ENCODE measurements at regions not wholly inside any gene's neighbourhood (a gene's known extent, or its start where the extent isn't known, plus 50 kb on each side); places are given as distances from the start of the nearest gene placed in this dataset.
A peak's percentile ranks its signal among the peaks of the same experiment; 100 is the strongest.

GRCh38 chr3:137610723-137611122 is 153.4 kb upstream of the SOX14 start:
- Histone ChIP-seq H3K36me3 (ENCODE audit: insufficient read depth, low read length) (no peaks in the 10 kb centered on the region), H3K4me3 (no peak overlapping the region), H3K9me3 (ENCODE audit: low read depth, low read length) (no peaks in the 10 kb centered on the region), H3K9ac (ENCODE audit: insufficient read length) (no peak overlapping the region), H3K27ac (no peak overlapping the region)
- DNase-seq (ENCODE audit: low read depth, low spot score): no peak
- TF ChIP-seq POLR2AphosphoS5 (IDR thresholded peaks at IDR 0.05; ENCODE audit: borderline replicate concordance, low read depth, low read length) (no peak), FOXP2 (optimal IDR thresholded peaks at IDR 0.05; ENCODE audit: control extremely low read depth, extremely low read length, insufficient read depth) (no peak), EZH2 (IDR thresholded peaks at IDR 0.05) (no peak)

- TF ChIP-seq FOXP2 (optimal IDR thresholded peaks at IDR 0.05; ENCODE audit: control extremely low read depth, extremely low read length, insufficient read depth): no peak
- TF ChIP-seq POLR2AphosphoS5 (IDR thresholded peaks at IDR 0.05; ENCODE audit: borderline replicate concordance, low read depth, low read length): no peak
- no peak for TF ChIP-seq EZH2 (IDR thresholded peaks at IDR 0.05)
- no peaks in the 10 kb centered on the region for H3K9me3 ChIP-seq (ENCODE audit: low read depth, low read length)
- H3K36me3 ChIP-seq (ENCODE audit: insufficient read depth, low read length): no peaks in the 10 kb centered on the region
- no peak overlapping the region for H3K9ac ChIP-seq (ENCODE audit: insufficient read length)
- H3K27ac ChIP-seq: no peak overlapping the region
- DNase-seq (ENCODE audit: low read depth, low spot score): no peak
- no peak overlapping the region for H3K4me3 ChIP-seq
These were observed 151.8 kb upstream of the SOX14 start for GRCh38 chr3:137612291-137612690.

- DNase-seq (ENCODE audit: low read depth, low spot score): no peak
- H3K36me3 ChIP-seq (ENCODE audit: insufficient read depth, low read length): no peaks in the 10 kb centered on the region
- no peak overlapping the region for H3K4me3 ChIP-seq
- no peak overlapping the region for H3K9ac ChIP-seq (ENCODE audit: insufficient read length)
- no peaks in the 10 kb centered on the region for H3K9me3 ChIP-seq (ENCODE audit: low read depth, low read length)
- TF ChIP-seq EZH2 (IDR thresholded peaks at IDR 0.05): no peak
- TF ChIP-seq FOXP2 (optimal IDR thresholded peaks at IDR 0.05; ENCODE audit: control extremely low read depth, extremely low read length, insufficient read depth): no peak
- no peak for TF ChIP-seq POLR2AphosphoS5 (IDR thresholded peaks at IDR 0.05; ENCODE audit: borderline replicate concordance, low read depth, low read length)
- no peak overlapping the region for H3K27ac ChIP-seq
These were observed 148.3 kb upstream of the SOX14 start for GRCh38 chr3:137615659-137616418.

- H3K9me3 ChIP-seq (ENCODE audit: low read depth, low read length): no peaks in the 10 kb centered on the region
- no peak overlapping the region for H3K9ac ChIP-seq (ENCODE audit: insufficient read length)
- no peaks in the 10 kb centered on the region for H3K36me3 ChIP-seq (ENCODE audit: insufficient read depth, low read length)
- TF ChIP-seq EZH2 (IDR thresholded peaks at IDR 0.05) (peak; percentile 54), POLR2AphosphoS5 (IDR thresholded peaks at IDR 0.05; ENCODE audit: borderline replicate concordance, low read depth, low read length) (no peak), FOXP2 (optimal IDR thresholded peaks at IDR 0.05; ENCODE audit: control extremely low read depth, extremely low read length, insufficient read depth) (no peak)
- no peak for DNase-seq (ENCODE audit: low read depth, low spot score)
- H3K27ac ChIP-seq: no peak overlapping the region
- H3K4me3 ChIP-seq: no peak overlapping the region
These were observed 122.0 kb upstream of the SOX14 start for GRCh38 chr3:137641879-137642704.

- TF ChIP-seq FOXP2 (optimal IDR thresholded peaks at IDR 0.05; ENCODE audit: control extremely low read depth, extremely low read length, insufficient read depth) (no peak), EZH2 (IDR thresholded peaks at IDR 0.05) (no peak), POLR2AphosphoS5 (IDR thresholded peaks at IDR 0.05; ENCODE audit: borderline replicate concordance, low read depth, low read length) (no peak)
- H3K4me3 ChIP-seq: no peak overlapping the region
- H3K27ac ChIP-seq: no peak overlapping the region
- H3K36me3 ChIP-seq (ENCODE audit: insufficient read depth, low read length): no peaks in the 10 kb centered on the region
- H3K9ac ChIP-seq (ENCODE audit: insufficient read length): no peak overlapping the region
- H3K9me3 ChIP-seq (ENCODE audit: low read depth, low read length): no peaks in the 10 kb centered on the region
- DNase-seq (ENCODE audit: low read depth, low spot score): no peak
These were observed 121.3 kb upstream of the SOX14 start for GRCh38 chr3:137642831-137643230.

GRCh38 chr3:137647179-137647578 is 116.9 kb upstream of the SOX14 start:
- DNase-seq (ENCODE audit: low read depth, low spot score): no peak
- TF ChIP-seq FOXP2 (optimal IDR thresholded peaks at IDR 0.05; ENCODE audit: control extremely low read depth, extremely low read length, insufficient read depth): no peak
- no peak for TF ChIP-seq EZH2 (IDR thresholded peaks at IDR 0.05)
- TF ChIP-seq POLR2AphosphoS5 (IDR thresholded peaks at IDR 0.05; ENCODE audit: borderline replicate concordance, low read depth, low read length): no peak
- Histone ChIP-seq H3K9ac (ENCODE audit: insufficient read length) (no peak overlapping the region), H3K9me3 (ENCODE audit: low read depth, low read length) (no peaks in the 10 kb centered on the region), H3K4me3 (no peak overlapping the region), H3K27ac (no peak overlapping the region), H3K36me3 (ENCODE audit: insufficient read depth, low read length) (no peaks in the 10 kb centered on the region)

GRCh38 chr3:137669519-137670060 is 94.5 kb upstream of the SOX14 start:
- Histone ChIP-seq H3K27ac (no peak overlapping the region), H3K36me3 (ENCODE audit: insufficient read depth, low read length) (no peaks in the 10 kb centered on the region), H3K9ac (ENCODE audit: insufficient read length) (no peak overlapping the region), H3K4me3 (no peak overlapping the region), H3K9me3 (ENCODE audit: low read depth, low read length) (no peaks in the 10 kb centered on the region)
- TF ChIP-seq FOXP2 (optimal IDR thresholded peaks at IDR 0.05; ENCODE audit: control extremely low read depth, extremely low read length, insufficient read depth) (no peak), POLR2AphosphoS5 (IDR thresholded peaks at IDR 0.05; ENCODE audit: borderline replicate concordance, low read depth, low read length) (no peak), EZH2 (IDR thresholded peaks at IDR 0.05) (no peak)
- DNase-seq (ENCODE audit: low read depth, low spot score): no peak

GRCh38 chr3:137687181-137687879 is 76.8 kb upstream of the SOX14 start:
- Histone ChIP-seq H3K27ac (no peak overlapping the region), H3K4me3 (no peak overlapping the region), H3K9ac (ENCODE audit: insufficient read length) (no peak overlapping the region), H3K36me3 (ENCODE audit: insufficient read depth, low read length) (no peaks in the 10 kb centered on the region), H3K9me3 (ENCODE audit: low read depth, low read length) (no peaks in the 10 kb centered on the region)
- no peak for DNase-seq (ENCODE audit: low read depth, low spot score)
- TF ChIP-seq EZH2 (IDR thresholded peaks at IDR 0.05): no peak
- TF ChIP-seq FOXP2 (optimal IDR thresholded peaks at IDR 0.05; ENCODE audit: control extremely low read depth, extremely low read length, insufficient read depth): no peak
- TF ChIP-seq POLR2AphosphoS5 (IDR thresholded peaks at IDR 0.05; ENCODE audit: borderline replicate concordance, low read depth, low read length): no peak
